Small intestine (tissue), 7 donors: ENCODE measurements at regions not wholly inside any gene's neighbourhood (a gene's known extent, or its start where the extent isn't known, plus 50 kb on each side); places are given as distances from the start of the nearest gene placed in this dataset.

ENCODE experiments used
- DNase-seq, 2 donors: peaks; one replicate each; pipeline versions ENCODE4 v3.0.0 to v3.0.0-alpha.2; 2013
- FAIRE-seq: peaks from 2 replicates; lab custom pipeline; 2012; peaks lifted over from hg19 to GRCh38; lab: Jason Lieb, UNC
- H3K27ac ChIP-seq, 3 donors: one replicate each; pipeline ENCODE4 v1.5.1; 2013; ENCODE audit warnings: low read length in 2 of 3, mild to moderate bottlenecking in 2 of 3, control low read depth in 1 of 3, inconsistent platforms in 1 of 3, low read depth in 1 of 3, moderate library complexity in 1 of 3
- H3K27me3 ChIP-seq, 3 donors: one replicate each; pipeline ENCODE4 v1.6.1; 2013; ENCODE audit warnings: low read length in 3 of 3, inconsistent platforms in 1 of 3; ENCODE audit not compliant: control insufficient read depth in 3 of 3, insufficient read depth in 3 of 3
- H3K36me3 ChIP-seq, 3 donors: one replicate each; pipeline ENCODE4 v1.6.1; 2013; ENCODE audit warnings: low read length in 3 of 3, inconsistent platforms in 1 of 3, low read depth in 1 of 3, mild to moderate bottlenecking in 1 of 3, moderate library complexity in 1 of 3; ENCODE audit not compliant: control insufficient read depth in 3 of 3, insufficient read depth in 2 of 3
- H3K4me1 ChIP-seq, 3 donors: one replicate each; pipeline ENCODE4 v1.6.1; 2013; ENCODE audit warnings: low read length in 2 of 3, inconsistent platforms in 1 of 3, low read depth in 1 of 3, mild to moderate bottlenecking in 1 of 3, moderate library complexity in 1 of 3; ENCODE audit not compliant: control insufficient read depth in 3 of 3, insufficient read depth in 2 of 3
- H3K4me3 ChIP-seq, 3 donors: one replicate each; pipeline ENCODE4 v1.5.1; 2013; ENCODE audit warnings: low read length in 3 of 3, control low read depth in 1 of 3, inconsistent platforms in 1 of 3, low read depth in 1 of 3, mild to moderate bottlenecking in 1 of 3, moderate library complexity in 1 of 3
- H3K9me3 ChIP-seq, 2 donors: one replicate each; pipeline ENCODE4 v1.6.1; 2013; ENCODE audit warnings: low read depth in 1 of 2, low read length in 1 of 2; ENCODE audit not compliant: control insufficient read depth in 2 of 2, insufficient read depth in 1 of 2
- whole genome bisulfite sequencing, 3 donors: extraction: QIAGEN DNeasy Blood & Tissue Kit; methylation state at CpG; one replicate each; pipeline ENCODE4 v1.1.7; 2013; 5-methylcytosine and 5-hydroxymethylcytosine counted together
- donor health status: healthy with polysubstance abuse.
- donor health status: control.
- donor health status: control.
- donor health status: Bipolar disorder and iron deficiency.
- donor health status: healthy.

GRCh38 chr4:141896687-141897086 is 260.3 kb downstream of the IL15 start:
- 91 to 96% (median 94%) methylated on average over 3 of the region's 3 CpGs for WGBS, 3 donors
- no peak for FAIRE-seq
- H3K4me3 ChIP-seq = no peak overlapping the region
- H3K27ac ChIP-seq = no peak overlapping the region
- DNase-seq = no peak
- no peaks in the 10 kb centered on the region for H3K9me3 ChIP-seq
- H3K27me3 ChIP-seq = no peaks in the 10 kb centered on the region
- H3K4me1 ChIP-seq = no peaks in the 10 kb centered on the region
- no peaks in the 10 kb centered on the region for H3K36me3 ChIP-seq

- Histone ChIP-seq H3K9me3 (no peaks in the 10 kb centered on the region), H3K27ac (no peak overlapping the region), H3K4me1 (no peaks in the 10 kb centered on the region), H3K36me3 (no peaks in the 10 kb centered on the region), H3K27me3 (no peaks in the 10 kb centered on the region), H3K4me3 (no peak overlapping the region)
- 36 to 68% (median 37%) methylated on average over 2 of the region's 2 CpGs for WGBS, 3 donors
- no peak for DNase-seq
- FAIRE-seq = no peak
Observed at GRCh38 chr4:141898346-141898745, 262.0 kb downstream of the IL15 start.

- Histone ChIP-seq H3K27me3 (no peaks in the 10 kb centered on the region), H3K9me3 (no peaks in the 10 kb centered on the region), H3K27ac (no peak overlapping the region), H3K4me3 (no peak overlapping the region), H3K36me3 (no peaks in the 10 kb centered on the region), H3K4me1 (no peaks in the 10 kb centered on the region)
- DNase-seq (no peak), FAIRE-seq (no peak)
- WGBS, 3 donors = 63 to 89% (median 78%) methylated on average over 1 of the region's 1 CpG
Observed at GRCh38 chr4:141899103-141899502, 262.7 kb downstream of the IL15 start.

- no peak overlapping the region for H3K4me3 ChIP-seq
Observed at GRCh38 chr4:141899541-141899940, 263.2 kb downstream of the IL15 start.

GRCh38 chr4:141900856-141901255 is 264.5 kb downstream of the IL15 start:
- FAIRE-seq (no peak), DNase-seq (no peak)
- Histone ChIP-seq H3K4me3 (no peak overlapping the region), H3K27ac (no peak overlapping the region), H3K4me1 (no peaks in the 10 kb centered on the region), H3K27me3 (no peaks in the 10 kb centered on the region), H3K9me3 (no peaks in the 10 kb centered on the region), H3K36me3 (no peaks in the 10 kb centered on the region)
- 34 to 39% (median 37%) methylated on average over 4 of the region's 4 CpGs for WGBS, 3 donors

More at GRCh38 chr4:141899541-141899940, 263.2 kb downstream of the IL15 start:
- H3K27me3 ChIP-seq = no peaks in the 10 kb centered on the region
- no peak for DNase-seq
- no peaks in the 10 kb centered on the region for H3K36me3 ChIP-seq
- H3K9me3 ChIP-seq = no peaks in the 10 kb centered on the region
- no peak overlapping the region for H3K27ac ChIP-seq
- FAIRE-seq = no peak
- no peaks in the 10 kb centered on the region for H3K4me1 ChIP-seq

GRCh38 chr4:141905751-141906150 is 269.4 kb downstream of the IL15 start:
- H3K9me3 ChIP-seq = no peaks in the 10 kb centered on the region
- no peaks in the 10 kb centered on the region for H3K4me1 ChIP-seq
- DNase-seq (no peak), FAIRE-seq (no peak)
- H3K4me3 ChIP-seq = no peak overlapping the region
- no peaks in the 10 kb centered on the region for H3K27me3 ChIP-seq
- no peaks in the 10 kb centered on the region for H3K36me3 ChIP-seq
- H3K27ac ChIP-seq = no peak overlapping the region
- WGBS, 3 donors = 60 to 70% (median 63%) methylated on average over 3 of the region's 3 CpGs

- Histone ChIP-seq H3K4me3 (no peak overlapping the region), H3K27ac (no peak overlapping the region), H3K9me3 (no peaks in the 10 kb centered on the region), H3K4me1 (no peaks in the 10 kb centered on the region), H3K36me3 (no peaks in the 10 kb centered on the region), H3K27me3 (no peaks in the 10 kb centered on the region)
- DNase-seq = no peak
- FAIRE-seq = no peak
Observed at GRCh38 chr4:141909541-141909940, 273.2 kb downstream of the IL15 start.

- no peaks in the 10 kb centered on the region for H3K9me3 ChIP-seq
- no peaks in the 10 kb centered on the region for H3K4me1 ChIP-seq
- FAIRE-seq (no peak), DNase-seq (peak; percentile 33 to 56)
- no peaks in the 10 kb centered on the region for H3K27me3 ChIP-seq
- no peak overlapping the region for H3K4me3 ChIP-seq
- WGBS, 3 donors = 5 to 19% (median 8%) methylated on average over 4 of the region's 4 CpGs
- no peak overlapping the region for H3K27ac ChIP-seq
- no peaks in the 10 kb centered on the region for H3K36me3 ChIP-seq
Observed at GRCh38 chr4:141912831-141913230, 276.4 kb downstream of the IL15 start.

GRCh38 chr4:141913928-141914327 is 277.5 kb downstream of the IL15 start:
- Histone ChIP-seq H3K27me3 (no peaks in the 10 kb centered on the region), H3K4me1 (no peaks in the 10 kb centered on the region), H3K9me3 (no peaks in the 10 kb centered on the region), H3K36me3 (no peaks in the 10 kb centered on the region), H3K27ac (no peak overlapping the region), H3K4me3 (no peak overlapping the region)
- DNase-seq = no peak
- WGBS, 3 donors = 85 to 96% (median 93%) methylated on average over 1 of the region's 1 CpG
- no peak for FAIRE-seq
